Smooth muscle cell (in vitro differentiated cells): ENCODE measurements at regions not wholly inside any gene's neighbourhood (a gene's known extent, or its start where the extent isn't known, plus 50 kb on each side); places are given as distances from the start of the nearest gene placed in this dataset.
"Not testable (repeated sequence)": the region's sequence is repeated elsewhere in the genome, so short reads cannot be mapped to it uniquely, and the experiment has no call there.

ENCODE experiments used
- DNase-seq: peaks from one replicate; lab custom pipeline; 2025; ENCODE audit not compliant: unreplicated experiment; lab: John Stamatoyannopoulos, UW
- H2AFZ ChIP-seq: fragments of 200-600 bp; sonication (generic); 2 replicates; pipeline ENCODE4 v1.6.0; 2016; ENCODE audit warnings: antibody characterized with exemption, low read depth, mild to moderate bottlenecking
- H3F3A ChIP-seq: fragments of 200-600 bp; sonication (generic); 2 replicates; pipeline ENCODE4 v1.6.0; 2017; ENCODE audit warnings: antibody characterized with exemption, low read depth
- H3K27ac ChIP-seq: fragments of 200-600 bp; sonication (generic); 2 replicates; pipeline ENCODE4 v1.5.1; 2016; ENCODE audit warnings: low read depth, mild to moderate bottlenecking
- H3K27me3 ChIP-seq: fragments of 200-600 bp; sonication (generic); 2 replicates; pipeline ENCODE4 v1.6.1; 2016; ENCODE audit warnings: low read depth, mild to moderate bottlenecking
- H3K36me3 ChIP-seq: fragments of 200-600 bp; sonication (generic); 2 replicates; pipeline ENCODE4 v1.5.1; 2016; ENCODE audit warnings: low read depth
- H3K4me1 ChIP-seq: fragments of 200-600 bp; sonication (generic); 2 replicates; pipeline ENCODE4 v1.5.1; 2016; ENCODE audit warnings: low read depth
- H3K4me2 ChIP-seq: fragments of 200-600 bp; sonication (generic); 2 replicates; pipeline ENCODE4 v1.6.0; 2016; ENCODE audit warnings: mild to moderate bottlenecking
- H3K4me3 ChIP-seq: fragments of 200-600 bp; sonication (generic); 2 replicates; pipeline ENCODE4 v1.5.1; 2016; ENCODE audit warnings: mild to moderate bottlenecking
- H3K79me2 ChIP-seq: fragments of 200-600 bp; sonication (generic); 2 replicates; pipeline ENCODE4 v1.6.0; 2016; ENCODE audit warnings: low read depth, mild to moderate bottlenecking
- H3K9ac ChIP-seq: fragments of 200-600 bp; sonication (generic); 2 replicates; pipeline ENCODE4 v1.6.0; 2016; ENCODE audit warnings: low read depth
- H3K9me3 ChIP-seq: fragments of 200-600 bp; sonication (generic); replicated peaks from 2 replicates; pipeline ENCODE4 v1.5.1; 2016; ENCODE audit warnings: low read depth
- H4K20me1 ChIP-seq: fragments of 200-600 bp; sonication (generic); 2 replicates; pipeline ENCODE4 v1.6.0; 2016; ENCODE audit warnings: low read depth
- CTCF ChIP-seq: fragments of 200-600 bp; sonication (generic); IDR thresholded peaks from 2 replicates; pipeline ENCODE4 v1.5.1; 2017; ENCODE audit warnings: borderline replicate concordance, mild to moderate bottlenecking, antibody characterized with exemption; ENCODE audit not compliant: insufficient read depth, poor library complexity, severe bottlenecking
- WGBS: methylation state at CpG from one replicate; pipeline ENCODE4 v1.1.7; 2016; ENCODE audit warnings: low lambda C conversion rate; 5-methylcytosine and 5-hydroxymethylcytosine counted together

- H3K27ac ChIP-seq, result no peak overlapping the region
- H3K4me1 ChIP-seq, result no peaks in the 10 kb centered on the region
- no peaks in the 10 kb centered on the region for H4K20me1 ChIP-seq
- no peaks in the 10 kb centered on the region for H3K27me3 ChIP-seq
- H3K4me2 ChIP-seq, result no peak overlapping the region
- H2AFZ ChIP-seq, result no peak overlapping the region
- H3K36me3 ChIP-seq, result no peaks in the 10 kb centered on the region
- H3K79me2 ChIP-seq, result no peaks in the 10 kb centered on the region
- no peaks in the 10 kb centered on the region for H3F3A ChIP-seq
- H3K9me3 ChIP-seq, result no peaks in the 10 kb centered on the region
- H3K4me3 ChIP-seq, result no peak overlapping the region
- peak; percentile 70 for TF ChIP-seq CTCF
- no peak overlapping the region for H3K9ac ChIP-seq
- WGBS, result 63% methylated on average over 15 of the region's 15 CpGs
- DNase-seq, result no peak
Measured at GRCh38 chr17:16873174-16874035, 98.5 kb downstream of the TNFRSF13B start.

GRCh38 chr17:16872351-16873173 is 99.4 kb downstream of the TNFRSF13B start:
- TF ChIP-seq CTCF, result no peak
- DNase-seq, result no peak
- Histone ChIP-seq H3K4me3 (no peak overlapping the region), H3K27me3 (no peaks in the 10 kb centered on the region), H3F3A (no peaks in the 10 kb centered on the region), H3K79me2 (no peaks in the 10 kb centered on the region), H3K4me2 (no peak overlapping the region), H2AFZ (no peak overlapping the region), H3K9ac (no peak overlapping the region), H3K9me3 (no peaks in the 10 kb centered on the region), H4K20me1 (no peaks in the 10 kb centered on the region), H3K27ac (no peak overlapping the region), H3K36me3 (no peaks in the 10 kb centered on the region), H3K4me1 (no peaks in the 10 kb centered on the region)
- WGBS, result 84% methylated on average over 16 of the region's 16 CpGs

GRCh38 chr17:16871446-16872190 is 100.3 kb downstream of the TNFRSF13B start:
- not testable (repeated sequence) for H2AFZ ChIP-seq, H3K9me3 ChIP-seq, H4K20me1 ChIP-seq, H3K27me3 ChIP-seq, H3K4me1 ChIP-seq, H3K79me2 ChIP-seq, DNase-seq, H3K9ac ChIP-seq, H3F3A ChIP-seq, H3K4me3 ChIP-seq, H3K4me2 ChIP-seq, H3K27ac ChIP-seq, H3K36me3 ChIP-seq
- WGBS, result 96% methylated on average over 17 of the region's 17 CpGs
